ENCODE measurements at regions not wholly inside any gene's neighbourhood (a gene's known extent, or its start where the extent isn't known, plus 50 kb on each side); places are given as distances from the start of the nearest gene placed in this dataset.

- Mint-ChIP-seq H3K9me3 (peaks cover 4% of the 10 kb centered on the region; the same call in 1 of the 2 replicates), H3K36me3 (ENCODE audit: low read depth) (no peaks in the 10 kb centered on the region), H3K27ac (no peak overlapping the region), H3K27me3 (ENCODE audit: insufficient read depth) (peaks cover 4% of the 10 kb centered on the region), H3K4me1 (ENCODE audit: low read depth) (no peaks in the 10 kb centered on the region), H3K4me3 (no peak overlapping the region)
- TF ChIP-seq, protein P1, sequence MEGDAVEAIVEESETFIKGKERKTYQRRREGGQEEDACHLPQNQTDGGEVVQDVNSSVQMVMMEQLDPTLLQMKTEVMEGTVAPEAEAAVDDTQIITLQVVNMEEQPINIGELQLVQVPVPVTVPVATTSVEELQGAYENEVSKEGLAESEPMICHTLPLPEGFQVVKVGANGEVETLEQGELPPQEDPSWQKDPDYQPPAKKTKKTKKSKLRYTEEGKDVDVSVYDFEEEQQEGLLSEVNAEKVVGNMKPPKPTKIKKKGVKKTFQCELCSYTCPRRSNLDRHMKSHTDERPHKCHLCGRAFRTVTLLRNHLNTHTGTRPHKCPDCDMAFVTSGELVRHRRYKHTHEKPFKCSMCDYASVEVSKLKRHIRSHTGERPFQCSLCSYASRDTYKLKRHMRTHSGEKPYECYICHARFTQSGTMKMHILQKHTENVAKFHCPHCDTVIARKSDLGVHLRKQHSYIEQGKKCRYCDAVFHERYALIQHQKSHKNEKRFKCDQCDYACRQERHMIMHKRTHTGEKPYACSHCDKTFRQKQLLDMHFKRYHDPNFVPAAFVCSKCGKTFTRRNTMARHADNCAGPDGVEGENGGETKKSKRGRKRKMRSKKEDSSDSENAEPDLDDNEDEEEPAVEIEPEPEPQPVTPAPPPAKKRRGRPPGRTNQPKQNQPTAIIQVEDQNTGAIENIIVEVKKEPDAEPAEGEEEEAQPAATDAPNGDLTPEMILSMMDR (IDR thresholded peaks at IDR 0.05), result no peak
- peak; percentile 15 for DNase-seq
These were observed 432.9 kb downstream of the PLPP3 start for GRCh38 chr1:56146449-56146848.

GRCh38 chr1:56145581-56145980, 433.8 kb downstream of the PLPP3 start:
- Mint-ChIP-seq H3K27me3 (ENCODE audit: insufficient read depth) (peaks cover 2% of the 10 kb centered on the region), H3K27ac (no peak overlapping the region), H3K9me3 (no peaks in the 10 kb centered on the region; the same call in 1 of the 2 replicates), H3K4me1 (ENCODE audit: low read depth) (no peaks in the 10 kb centered on the region), H3K4me3 (no peak overlapping the region), H3K36me3 (ENCODE audit: low read depth) (no peaks in the 10 kb centered on the region)
- TF ChIP-seq, protein P1 (IDR thresholded peaks at IDR 0.05), result no peak
- no peak for DNase-seq

DNA sequence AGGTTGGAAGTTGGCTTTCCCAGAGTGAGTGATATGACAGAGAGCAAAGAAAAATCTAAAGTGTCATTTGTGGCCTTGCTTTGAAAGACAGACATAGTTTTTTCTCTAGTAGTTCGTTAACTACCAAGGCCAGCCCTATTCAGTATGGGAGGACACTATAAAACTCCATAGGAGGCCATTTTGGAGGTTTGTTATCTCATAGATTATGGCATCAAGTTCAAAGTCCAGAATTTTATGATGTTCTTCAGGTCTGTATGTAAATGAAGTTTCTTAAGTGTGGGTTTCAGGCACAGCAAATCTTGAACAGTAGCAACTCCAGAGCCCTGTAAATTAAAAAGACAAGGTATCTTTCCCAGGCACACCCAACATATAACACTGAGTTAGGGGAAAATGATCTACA, 437.1 kb downstream of the PLPP3 start:
- Mint-ChIP-seq H3K9me3 (no peaks in the 10 kb centered on the region; the same call in 1 of the 2 replicates), H3K4me1 (ENCODE audit: low read depth) (peaks cover 6% of the 10 kb centered on the region; the same call in 1 of the 2 replicates), H3K4me3 (no peak overlapping the region), H3K27ac (no peak overlapping the region), H3K27me3 (ENCODE audit: insufficient read depth) (peaks cover 2% of the 10 kb centered on the region), H3K36me3 (ENCODE audit: low read depth) (no peaks in the 10 kb centered on the region)
- TF ChIP-seq, protein P1 (IDR thresholded peaks at IDR 0.05), result no peak
- no peak for DNase-seq

GRCh38 chr1:56139836-56140235, 439.5 kb downstream of the PLPP3 start:
- H3K9me3 Mint-ChIP-seq, result no peaks in the 10 kb centered on the region
- H3K36me3 Mint-ChIP-seq (ENCODE audit: low read depth), result no peaks in the 10 kb centered on the region
- H3K27me3 Mint-ChIP-seq (ENCODE audit: insufficient read depth), result peaks cover 5% of the 10 kb centered on the region; the same call in 1 of the 2 replicates
- peaks cover 6% of the 10 kb centered on the region; the same call in 1 of the 2 replicates for H3K4me1 Mint-ChIP-seq (ENCODE audit: low read depth)
- H3K4me3 Mint-ChIP-seq, result no peak overlapping the region
- TF ChIP-seq, protein P1 (IDR thresholded peaks at IDR 0.05), result no peak
- DNase-seq, result no peak
- no peak overlapping the region for H3K27ac Mint-ChIP-seq

- DNase-seq, result no peak
- no peaks in the 10 kb centered on the region for H3K36me3 Mint-ChIP-seq (ENCODE audit: low read depth)
- no peaks in the 10 kb centered on the region for H3K9me3 Mint-ChIP-seq
- peaks cover 6% of the 10 kb centered on the region; the same call in 1 of the 2 replicates for H3K4me1 Mint-ChIP-seq (ENCODE audit: low read depth)
- TF ChIP-seq, protein P1 (IDR thresholded peaks at IDR 0.05), result no peak
- no peak overlapping the region for H3K27ac Mint-ChIP-seq
- no peak overlapping the region for H3K4me3 Mint-ChIP-seq
- peaks cover 5% of the 10 kb centered on the region for H3K27me3 Mint-ChIP-seq (ENCODE audit: insufficient read depth)
These were observed 441.6 kb downstream of the PLPP3 start for GRCh38 chr1:56137521-56138505.
